Stimulated activated naive CD4-positive, alpha-beta T cell treated with Interleukin-2 at 50 U/mL for 16 hours (primary cell): ENCODE measurements at regions not wholly inside any gene's neighbourhood (a gene's known extent, or its start where the extent isn't known, plus 50 kb on each side); places are given as distances from the start of the nearest gene placed in this dataset.

Experiments used
- DNase-seq: peaks from one replicate; lab custom pipeline; 2025; lab: John Stamatoyannopoulos, UW

- DNase-seq, result no peak
These were observed 1232.2 kb downstream of the BRD1 start for GRCh38 chr22:48595511-48595905.

- DNase-seq, result no peak
These were observed 1232.7 kb downstream of the BRD1 start for GRCh38 chr22:48594757-48595510.

- no peak for DNase-seq
These were observed 1233.5 kb downstream of the BRD1 start for GRCh38 chr22:48594016-48594756.

GRCh38 chr22:48593551-48593950, 1234.1 kb downstream of the BRD1 start:
- DNase-seq, result no peak

GRCh38 chr22:48592931-48593330, 1234.7 kb downstream of the BRD1 start:
- DNase-seq, result no peak

GRCh38 chr22:48592488-48592887, 1235.2 kb downstream of the BRD1 start:
- no peak for DNase-seq

- DNase-seq, result no peak
These were observed 1235.7 kb downstream of the BRD1 start for GRCh38 chr22:48592066-48592345.

GRCh38 chr22:48591286-48592065, 1236.2 kb downstream of the BRD1 start:
- no peak for DNase-seq

- no peak for DNase-seq
These were observed 1237.8 kb downstream of the BRD1 start for GRCh38 chr22:48589901-48590300.

GRCh38 chr22:48588878-48589450, 1238.7 kb downstream of the BRD1 start:
- no peak for DNase-seq

GRCh38 chr22:48588151-48588877, 1239.4 kb downstream of the BRD1 start:
- DNase-seq, result no peak

- DNase-seq, result no peak
These were observed 1240.3 kb downstream of the BRD1 start for GRCh38 chr22:48587236-48587865.

- no peak for DNase-seq
These were observed 1240.9 kb downstream of the BRD1 start for GRCh38 chr22:48586799-48587185.

GRCh38 chr22:48585916-48586798, 1241.5 kb downstream of the BRD1 start:
- DNase-seq, result no peak

GRCh38 chr22:48584170-48584569, 1243.5 kb downstream of the BRD1 start:
- DNase-seq, result no peak

GRCh38 chr22:48581796-48582469, 1245.7 kb downstream of the BRD1 start:
- DNase-seq, result no peak

GRCh38 chr22:48581205-48581766, 1246.4 kb downstream of the BRD1 start:
- DNase-seq, result no peak

- no peak for DNase-seq
These were observed 1247.1 kb downstream of the BRD1 start for GRCh38 chr22:48580481-48580970.

GRCh38 chr22:48579928-48580309, 1247.8 kb downstream of the BRD1 start:
- no peak for DNase-seq
